Kidney (tissue), 13 donors: ENCODE measurements at regions not wholly inside any gene's neighbourhood (a gene's known extent, or its start where the extent isn't known, plus 50 kb on each side); places are given as distances from the start of the nearest gene placed in this dataset.

Experiments
- DNase-seq, 5 donors: peaks; one replicate each; pipeline ENCODE4 v3.0.0-alpha.2; 2013 to 2020
- FAIRE-seq: peaks from 2 replicates; lab custom pipeline; 2012; peaks lifted over from hg19 to GRCh38; lab: Jason Lieb, UNC
- H3K27ac ChIP-seq, 2 donors: one replicate each; pipeline ENCODE4 v1.7.0; 2013; ENCODE audit warnings: low read depth in 2 of 2, low read length in 2 of 2, inconsistent platforms in 1 of 2
- H3K27me3 ChIP-seq: one replicate; pipeline ENCODE4 v1.7.1; 2013; ENCODE audit warnings: low read length, inconsistent platforms; ENCODE audit not compliant: control insufficient read depth, insufficient read depth
- H3K36me3 ChIP-seq, 3 donors: one replicate each; pipeline versions ENCODE4 v1.7.0 to v1.7.1; 2013; ENCODE audit warnings: low read length in 3 of 3, control low read depth in 1 of 3, inconsistent platforms in 1 of 3; ENCODE audit not compliant: insufficient read depth in 3 of 3, control insufficient read depth in 2 of 3
- H3K4me1 ChIP-seq, 3 donors: one replicate each; pipeline versions ENCODE4 v1.7.0 to v1.7.1; 2013; ENCODE audit warnings: low read length in 3 of 3, inconsistent platforms in 1 of 3, low read depth in 1 of 3; ENCODE audit not compliant: control insufficient read depth in 2 of 3, insufficient read depth in 2 of 3
- H3K4me3 ChIP-seq, 3 donors: one replicate each; pipeline versions ENCODE4 v1.7.0 to v1.8.1; 2013; ENCODE audit warnings: low read length in 3 of 3, control low read depth in 1 of 3, inconsistent platforms in 1 of 3
- H3K9ac ChIP-seq, 3 donors: one replicate each; pipeline versions ENCODE4 v1.7.0 to v1.7.1; 2013; ENCODE audit warnings: low read length in 3 of 3, control low read depth in 1 of 3, inconsistent platforms in 1 of 3
- H3K9me3 ChIP-seq, 3 donors: one replicate each; pipeline versions ENCODE4 v1.7.0 to v1.7.1; 2013; ENCODE audit warnings: low read length in 3 of 3, control low read depth in 1 of 3, inconsistent platforms in 1 of 3; ENCODE audit not compliant: control insufficient read depth in 2 of 3, insufficient read depth in 1 of 3
- intact Hi-C: fragments of 100-400 bp; cut with DNase I; formaldehyde crosslinking; loops from one replicate; pipeline ENCODE4 v1.11.1; 2022
- TF ChIP-seq, protein P1 (sequence below): IDR thresholded peaks from 3 replicates; pipeline ENCODE4 v1.5.1; 2012; ENCODE audit warnings: mild to moderate bottlenecking, moderate library complexity, borderline replicate concordance; ENCODE audit not compliant: insufficient read depth; ENCODE audit errors: extremely low read depth
- donor health status: control.
- donor health status: control.
- donor health status: control.
- donor health status: control.
- donor health status: control.
- donor health status: DM: yes; HTN: yes; CAD: no.
- donor health status: Normal renal cell carcinoma (clear cell type).

DNA sequence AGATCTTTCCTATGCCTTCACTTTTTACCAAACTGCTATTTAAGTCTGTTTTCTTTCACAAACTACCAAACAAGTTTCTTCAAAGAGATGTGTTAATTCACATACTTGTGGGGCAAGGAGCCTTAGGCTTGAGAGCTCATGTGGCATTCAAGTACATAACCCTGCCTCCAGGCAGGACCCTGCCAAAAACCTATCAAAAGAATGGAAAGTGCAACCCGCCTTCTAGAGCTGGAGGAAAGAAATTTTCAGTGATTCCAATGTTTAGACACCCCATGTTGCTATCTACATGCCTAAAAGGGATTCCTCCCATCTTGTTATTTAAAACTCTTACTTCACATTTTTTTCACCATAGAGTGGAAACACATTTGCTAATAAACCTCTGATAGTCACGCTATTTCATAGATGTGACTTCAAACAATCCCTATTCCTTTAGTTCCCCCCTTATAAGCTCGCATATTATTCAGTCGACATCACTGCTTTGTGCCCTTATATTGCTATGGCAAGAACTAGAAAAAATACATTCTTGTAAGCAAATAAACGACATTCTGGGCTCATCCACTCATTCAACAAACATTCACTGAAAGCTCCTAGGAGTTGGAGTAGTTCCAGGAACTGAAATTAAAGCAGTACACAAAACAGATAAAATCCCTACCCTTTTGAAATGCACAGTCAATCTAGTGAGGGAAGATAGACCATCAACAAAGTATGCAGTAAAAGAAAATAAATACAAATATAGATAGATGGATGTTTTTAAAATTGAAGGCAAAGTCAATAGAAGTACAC is 518.1 kb downstream of the ELAVL2 start:
- Histone ChIP-seq H3K36me3 (no peaks in the 10 kb centered on the region), H3K9me3 (no peaks in the 10 kb centered on the region), H3K4me3 (no peak overlapping the region), H3K9ac (no peak overlapping the region), H3K4me1 (no peaks in the 10 kb centered on the region), H3K27ac (no peak overlapping the region), H3K27me3 (no peaks in the 10 kb centered on the region)
- DNase-seq (no peak), FAIRE-seq (no peak)
- TF ChIP-seq, protein P1, sequence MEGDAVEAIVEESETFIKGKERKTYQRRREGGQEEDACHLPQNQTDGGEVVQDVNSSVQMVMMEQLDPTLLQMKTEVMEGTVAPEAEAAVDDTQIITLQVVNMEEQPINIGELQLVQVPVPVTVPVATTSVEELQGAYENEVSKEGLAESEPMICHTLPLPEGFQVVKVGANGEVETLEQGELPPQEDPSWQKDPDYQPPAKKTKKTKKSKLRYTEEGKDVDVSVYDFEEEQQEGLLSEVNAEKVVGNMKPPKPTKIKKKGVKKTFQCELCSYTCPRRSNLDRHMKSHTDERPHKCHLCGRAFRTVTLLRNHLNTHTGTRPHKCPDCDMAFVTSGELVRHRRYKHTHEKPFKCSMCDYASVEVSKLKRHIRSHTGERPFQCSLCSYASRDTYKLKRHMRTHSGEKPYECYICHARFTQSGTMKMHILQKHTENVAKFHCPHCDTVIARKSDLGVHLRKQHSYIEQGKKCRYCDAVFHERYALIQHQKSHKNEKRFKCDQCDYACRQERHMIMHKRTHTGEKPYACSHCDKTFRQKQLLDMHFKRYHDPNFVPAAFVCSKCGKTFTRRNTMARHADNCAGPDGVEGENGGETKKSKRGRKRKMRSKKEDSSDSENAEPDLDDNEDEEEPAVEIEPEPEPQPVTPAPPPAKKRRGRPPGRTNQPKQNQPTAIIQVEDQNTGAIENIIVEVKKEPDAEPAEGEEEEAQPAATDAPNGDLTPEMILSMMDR, result no peak
- intact Hi-C loops, result no loop called here

DNA sequence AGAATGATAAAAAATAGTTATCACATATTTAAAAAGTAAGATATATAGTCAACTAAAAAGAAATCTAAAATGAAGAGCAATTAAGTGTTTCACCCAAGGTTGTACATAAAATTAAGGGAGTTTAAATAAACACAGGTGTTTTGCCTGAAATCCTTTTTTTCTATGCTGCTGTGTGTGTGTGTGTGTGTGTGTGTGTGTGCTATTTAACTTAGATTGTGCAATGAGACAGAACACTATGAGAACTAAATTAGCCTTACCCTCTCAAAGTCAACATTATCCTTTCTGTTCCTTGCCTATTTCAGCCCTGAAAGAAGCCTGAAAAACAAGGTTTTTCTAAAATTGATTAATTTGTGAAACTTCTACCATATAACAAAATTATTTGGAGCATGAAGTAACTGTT is 516.2 kb downstream of the ELAVL2 start:
- Histone ChIP-seq H3K27me3 (no peaks in the 10 kb centered on the region), H3K27ac (no peak overlapping the region)
- FAIRE-seq, result no peak

DNA sequence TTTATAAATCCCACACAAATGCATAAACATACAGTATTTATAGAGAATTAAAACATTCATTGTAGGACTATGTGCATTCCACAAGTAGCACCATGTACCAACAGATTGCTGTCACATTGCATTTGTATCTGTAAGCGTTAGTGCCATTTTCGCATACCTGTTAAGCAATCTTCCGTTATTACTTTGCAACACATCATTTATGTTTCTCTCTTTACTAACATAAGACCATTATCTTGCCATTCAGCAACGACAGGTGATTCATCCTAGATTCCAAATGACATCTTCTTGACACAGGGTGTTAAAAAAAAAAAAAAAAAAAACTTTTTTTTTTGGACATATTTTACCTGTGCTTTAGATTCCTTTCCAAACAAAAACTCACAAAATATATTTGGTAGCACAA is 511.8 kb downstream of the ELAVL2 start:
- Histone ChIP-seq H3K4me1 (no peaks in the 10 kb centered on the region), H3K4me3 (no peak overlapping the region), H3K27me3 (no peaks in the 10 kb centered on the region), H3K9me3 (no peaks in the 10 kb centered on the region), H3K9ac (no peak overlapping the region), H3K36me3 (no peaks in the 10 kb centered on the region), H3K27ac (no peak overlapping the region)
- DNase-seq (no peak), FAIRE-seq (no peak)
- TF ChIP-seq, protein P1, result no peak
- intact Hi-C loops, result no loop called here

More for the DNA sequence above, 516.2 kb downstream of the ELAVL2 start:
- TF ChIP-seq, protein P1, result no peak
- DNase-seq, result no peak
- H3K9ac ChIP-seq, result no peak overlapping the region
- H3K9me3 ChIP-seq, result no peaks in the 10 kb centered on the region
- H3K36me3 ChIP-seq, result no peaks in the 10 kb centered on the region
- no peaks in the 10 kb centered on the region for H3K4me1 ChIP-seq
- H3K4me3 ChIP-seq, result no peak overlapping the region
- intact Hi-C loops, result no loop called here
